GM23248 (cell line): ENCODE measurements at regions not wholly inside any gene's neighbourhood (a gene's known extent, or its start where the extent isn't known, plus 50 kb on each side); places are given as distances from the start of the nearest gene placed in this dataset.
A peak's percentile ranks its signal among the peaks of the same experiment; 100 is the strongest.

ENCODE experiments used
- DNase-seq: peaks from one replicate; pipeline ENCODE4 v3.0.0-alpha.2; 2015
- H2AFZ ChIP-seq: fragments of 200-600 bp; sonication (generic); 2 replicates; pipeline ENCODE4 v1.6.1; 2016; ENCODE audit warnings: antibody characterized with exemption
- H3F3A ChIP-seq: fragments of 200-600 bp; sonication (generic); 2 replicates; pipeline ENCODE4 v1.6.1; 2016; ENCODE audit warnings: mild to moderate bottlenecking, antibody characterized with exemption, mixed run types; ENCODE audit not compliant: insufficient read depth
- H3K27ac ChIP-seq: fragments of 200-600 bp; sonication (generic); 2 replicates; pipeline ENCODE4 v1.5.1; 2016; ENCODE audit warnings: mild to moderate bottlenecking
- H3K27me3 ChIP-seq: fragments of 200-600 bp; sonication (generic); replicated peaks from 2 replicates; pipeline ENCODE4 v1.6.1; 2016; ENCODE audit warnings: mild to moderate bottlenecking; ENCODE audit not compliant: insufficient read depth
- H3K36me3 ChIP-seq: fragments of 200-600 bp; sonication (generic); 2 replicates; pipeline ENCODE4 v1.6.1; 2016; ENCODE audit warnings: low read depth, mild to moderate bottlenecking
- H3K4me1 ChIP-seq: fragments of 200-600 bp; sonication (generic); 2 replicates; pipeline ENCODE4 v1.6.1; 2016; ENCODE audit warnings: mild to moderate bottlenecking; ENCODE audit not compliant: insufficient read depth
- H3K4me2 ChIP-seq: fragments of 200-600 bp; sonication (generic); one replicate; pipeline ENCODE4 v1.6.1; 2016; ENCODE audit warnings: mild to moderate bottlenecking; ENCODE audit not compliant: unreplicated experiment
- H3K4me3 ChIP-seq: fragments of 200-600 bp; sonication (generic); 2 replicates; pipeline ENCODE4 v1.5.1; 2016; ENCODE audit warnings: mild to moderate bottlenecking
- H3K79me2 ChIP-seq: fragments of 200-600 bp; sonication (generic); 2 replicates; pipeline ENCODE4 v1.6.1; 2016; ENCODE audit warnings: mild to moderate bottlenecking; ENCODE audit not compliant: insufficient read depth
- H3K9ac ChIP-seq: fragments of 200-600 bp; sonication (generic); 2 replicates; pipeline ENCODE4 v1.6.1; 2016; ENCODE audit warnings: mild to moderate bottlenecking
- H3K9me2 ChIP-seq: fragments of 200-600 bp; sonication (generic); 2 replicates; pipeline ENCODE4 v1.6.1; 2016; ENCODE audit warnings: mixed run types, mild to moderate bottlenecking, moderate library complexity; ENCODE audit not compliant: insufficient read depth
- H3K9me3 ChIP-seq: fragments of 200-600 bp; sonication (generic); one replicate; pipeline ENCODE4 v1.6.1; 2017; ENCODE audit warnings: low read depth
- H4K20me1 ChIP-seq: fragments of 200-600 bp; sonication (generic); 2 replicates; pipeline ENCODE4 v1.6.0; 2016; ENCODE audit not compliant: insufficient read depth
- EZH2 ChIP-seq: fragments of 200-600 bp; sonication (generic); IDR thresholded peaks from 2 replicates; pipeline ENCODE4 v1.6.1; 2018; ENCODE audit warnings: antibody characterized with exemption, mild to moderate bottlenecking; ENCODE audit not compliant: insufficient read depth, poor library complexity, severe bottlenecking
- EZH2phosphoT487 ChIP-seq: fragments of 200-600 bp; sonication (generic); IDR thresholded peaks from 2 replicates; pipeline ENCODE4 v1.6.1; 2018; ENCODE audit warnings: antibody characterized with exemption, moderate library complexity, mild to moderate bottlenecking, low read depth; ENCODE audit not compliant: insufficient read depth
- WGBS, 2 experiments: methylation state at CpG; one replicate each; pipeline ENCODE4 v1.1.6; 2015 to 2017; ENCODE audit warnings: low lambda C conversion rate in 2 of 2, low coverage in 1 of 2; ENCODE audit errors: missing lambda C conversion rate in 2 of 2; 5-methylcytosine and 5-hydroxymethylcytosine counted together
- in situ Hi-C: fragments of 300-500 bp; cut with MboI; formaldehyde crosslinking; loops from 2 replicates; pipeline ENCODE4 v1.15.0; 2020

DNA sequence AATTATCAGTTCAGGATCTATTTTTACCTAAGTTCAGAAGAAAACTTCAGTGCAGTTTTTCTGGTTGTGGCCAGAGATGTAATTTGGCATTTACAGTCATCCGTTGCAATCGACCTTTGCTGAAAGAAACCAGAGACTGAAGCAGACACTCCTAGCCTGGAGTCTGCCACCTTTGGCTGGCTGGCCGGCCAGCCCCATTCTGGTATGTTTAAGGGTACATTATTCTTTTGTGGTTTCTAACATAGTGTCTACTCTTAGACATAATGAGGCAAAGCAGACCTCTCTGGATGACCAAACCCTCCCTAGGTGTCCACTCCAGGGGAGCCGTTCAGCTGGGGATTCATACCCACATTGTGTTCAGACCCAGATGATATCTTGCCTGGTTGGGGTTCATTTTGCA lies 275.9 kb upstream of the TPM1 start:
- peaks cover 23% of the 10 kb centered on the region for H3F3A ChIP-seq
- H3K4me2 ChIP-seq, result no peak overlapping the region
- 65 to 76% methylated on average over 4 of the region's 4 CpGs for WGBS, 2 experiments
- H3K4me1 ChIP-seq, result peaks cover 27% of the 10 kb centered on the region
- no peaks in the 10 kb centered on the region for H3K9me2 ChIP-seq
- in situ Hi-C loops, result no loop called here
- no peaks in the 10 kb centered on the region for H3K79me2 ChIP-seq
- no peak for DNase-seq
- H3K27me3 ChIP-seq, result no peaks in the 10 kb centered on the region
- H3K27ac ChIP-seq, result no peak overlapping the region
- H3K36me3 ChIP-seq, result peaks cover 14% of the 10 kb centered on the region
- H4K20me1 ChIP-seq, result no peaks in the 10 kb centered on the region
- no peaks in the 10 kb centered on the region for H3K9me3 ChIP-seq
- no peak overlapping the region for H2AFZ ChIP-seq
- TF ChIP-seq EZH2phosphoT487 (no peak), EZH2 (no peak)
- H3K9ac ChIP-seq, result no peak overlapping the region
- H3K4me3 ChIP-seq, result no peak overlapping the region

DNA sequence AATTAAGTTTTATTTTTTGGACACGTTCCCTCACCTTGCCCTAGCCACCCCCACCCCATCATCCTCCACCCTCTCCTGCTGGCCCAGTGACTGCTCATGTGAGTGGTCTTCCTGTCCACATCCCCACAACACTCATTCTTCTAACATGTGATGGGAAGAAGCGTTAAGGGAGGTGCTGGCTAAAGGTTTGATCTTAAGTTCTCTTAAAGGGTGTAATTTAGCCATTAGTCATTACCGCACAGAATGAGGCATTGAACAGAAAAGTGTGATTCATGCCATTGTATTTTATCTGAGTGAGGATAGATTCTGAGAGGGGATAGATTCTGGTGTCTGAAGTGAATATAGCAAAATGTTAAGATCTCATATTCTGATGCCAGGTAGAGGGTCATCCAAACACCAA lies 272.9 kb upstream of the TPM1 start:
- H3K36me3 ChIP-seq, result peaks cover 4% of the 10 kb centered on the region
- no peaks in the 10 kb centered on the region for H3K79me2 ChIP-seq
- H3K27ac ChIP-seq, result peak overlapping the region; percentile 95
- peaks cover 30% of the 10 kb centered on the region for H3F3A ChIP-seq
- peaks cover 28% of the 10 kb centered on the region for H3K4me1 ChIP-seq
- in situ Hi-C loops, result no loop called here
- no peak overlapping the region for H2AFZ ChIP-seq
- H3K27me3 ChIP-seq, result no peaks in the 10 kb centered on the region
- no peaks in the 10 kb centered on the region for H3K9me2 ChIP-seq
- H3K4me3 ChIP-seq, result no peak overlapping the region
- peak overlapping the region; percentile 74 for H3K9ac ChIP-seq
- H4K20me1 ChIP-seq, result no peaks in the 10 kb centered on the region
- H3K4me2 ChIP-seq, result peak overlapping the region; percentile 68
- peak; percentile 93 for DNase-seq
- 20 to 30% methylated on average over 3 of the region's 3 CpGs for WGBS, 2 experiments
- TF ChIP-seq EZH2phosphoT487 (no peak), EZH2 (no peak)
- H3K9me3 ChIP-seq, result no peaks in the 10 kb centered on the region

DNA sequence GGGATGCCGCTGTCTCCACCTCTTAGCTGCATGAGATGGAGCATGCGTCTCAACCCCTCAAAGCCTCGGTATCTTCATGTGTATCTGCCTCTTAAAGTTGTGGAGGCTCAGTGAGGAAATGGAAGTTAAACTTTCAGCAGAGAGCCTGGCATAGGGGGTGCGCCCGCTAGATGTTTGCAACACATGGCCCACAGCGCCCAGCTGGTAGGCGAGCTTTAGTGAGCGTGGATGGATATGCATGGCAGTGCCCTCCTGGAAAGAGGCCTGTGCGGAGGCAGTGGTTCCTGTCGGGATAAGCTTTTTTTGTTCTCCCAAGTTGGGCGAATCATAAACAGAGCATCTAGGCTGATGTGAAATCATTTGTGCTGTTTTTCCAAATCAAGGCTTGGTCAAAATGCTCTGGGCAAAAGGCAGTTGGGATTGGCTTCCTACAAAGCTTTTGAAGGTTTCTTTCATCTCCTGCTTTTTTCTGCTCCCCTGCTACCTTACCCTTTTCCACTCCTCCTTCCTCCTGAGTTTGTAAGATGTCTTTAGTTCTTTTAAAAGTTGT lies 272.4 kb upstream of the TPM1 start:
- in situ Hi-C loops, result no loop called here
- 89 to 94% methylated on average over 11 of the region's 11 CpGs for WGBS, 2 experiments
- H3F3A ChIP-seq, result peaks cover 30% of the 10 kb centered on the region

DNA sequence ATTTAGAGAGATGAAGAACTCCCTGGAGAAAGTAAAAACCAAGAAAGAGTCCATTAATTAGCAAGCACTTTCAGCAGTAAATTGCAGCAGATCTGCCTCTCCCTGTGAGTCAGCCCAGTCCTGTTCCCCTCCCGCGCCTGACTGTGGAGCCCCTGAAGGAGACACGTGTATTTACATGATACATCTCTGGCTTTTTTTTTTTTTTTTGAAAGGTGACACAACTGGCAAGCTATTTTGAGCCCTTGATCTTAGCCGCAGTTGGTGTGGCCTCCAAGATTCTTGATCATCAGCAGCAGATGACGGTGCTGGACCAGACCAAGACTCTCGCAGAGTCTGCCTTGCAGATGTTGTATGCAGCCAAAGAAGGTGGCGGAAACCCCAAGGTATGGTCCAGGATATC lies 271.8 kb upstream of the TPM1 start:
- Histone ChIP-seq H4K20me1 (no peaks in the 10 kb centered on the region), H3F3A (peaks cover 30% of the 10 kb centered on the region), H2AFZ (no peak overlapping the region), H3K9me3 (no peaks in the 10 kb centered on the region), H3K4me3 (peak overlapping the region; percentile 29; the same call in 1 of the 2 replicates), H3K36me3 (peaks cover 4% of the 10 kb centered on the region), H3K4me2 (peak overlapping the region; percentile 68), H3K9me2 (no peaks in the 10 kb centered on the region), H3K4me1 (peaks cover 28% of the 10 kb centered on the region), H3K79me2 (no peaks in the 10 kb centered on the region), H3K9ac (peak overlapping the region; percentile 74), H3K27me3 (no peaks in the 10 kb centered on the region), H3K27ac (peak overlapping the region; percentile 95)
- peak; percentile 97 for DNase-seq
- TF ChIP-seq EZH2phosphoT487 (no peak), EZH2 (no peak)
- 11 to 20% methylated on average over 7 of the region's 7 CpGs for WGBS, 2 experiments
- in situ Hi-C loops, result no loop called here

More for the DNA sequence above, 272.4 kb upstream of the TPM1 start:
- Histone ChIP-seq H3K27ac (peak overlapping the region; percentile 95), H3K9ac (peak overlapping the region; percentile 74), H4K20me1 (no peaks in the 10 kb centered on the region), H3K4me3 (peak overlapping the region; percentile 29; the same call in 1 of the 2 replicates), H3K36me3 (peaks cover 4% of the 10 kb centered on the region), H3K4me1 (peaks cover 28% of the 10 kb centered on the region), H3K79me2 (no peaks in the 10 kb centered on the region), H3K9me3 (no peaks in the 10 kb centered on the region), H3K27me3 (no peaks in the 10 kb centered on the region), H2AFZ (no peak overlapping the region), H3K4me2 (peak overlapping the region; percentile 68), H3K9me2 (no peaks in the 10 kb centered on the region)
- peak; percentile 62 for DNase-seq
- TF ChIP-seq EZH2phosphoT487 (no peak), EZH2 (no peak)

GRCh38 chr15:62771234-62771633 lies 271.3 kb upstream of the TPM1 start:
- H3K9ac ChIP-seq, result no peak overlapping the region
- H3K27ac ChIP-seq, result peak overlapping the region; percentile 95
- H3K9me3 ChIP-seq, result no peaks in the 10 kb centered on the region
- no peaks in the 10 kb centered on the region for H4K20me1 ChIP-seq
- WGBS, 2 experiments, result 98% methylated on average over 2 of the region's 2 CpGs
- H3K4me3 ChIP-seq, result no peak overlapping the region
- H2AFZ ChIP-seq, result no peak overlapping the region
- no peak for DNase-seq
- no peak for TF ChIP-seq EZH2phosphoT487
- no peak for TF ChIP-seq EZH2
- H3K36me3 ChIP-seq, result peaks cover 4% of the 10 kb centered on the region
- H3F3A ChIP-seq, result peaks cover 30% of the 10 kb centered on the region
- in situ Hi-C loops, result no loop called here
- no peaks in the 10 kb centered on the region for H3K9me2 ChIP-seq
- peaks cover 28% of the 10 kb centered on the region for H3K4me1 ChIP-seq
- H3K4me2 ChIP-seq, result peak overlapping the region; percentile 19
- no peaks in the 10 kb centered on the region for H3K27me3 ChIP-seq
- H3K79me2 ChIP-seq, result no peaks in the 10 kb centered on the region
